B cell (primary cell): ENCODE measurements at regions not wholly inside any gene's neighbourhood (a gene's known extent, or its start where the extent isn't known, plus 50 kb on each side); places are given as distances from the start of the nearest gene placed in this dataset.

Experiments
- CTCF ChIP-seq: fragments of 200-600 bp; IDR thresholded peaks from one replicate; pipeline ENCODE4 v1.8.0; 2022; ENCODE audit warnings: antibody characterized with exemption, mild to moderate bottlenecking
- EZH2 ChIP-seq: IDR thresholded peaks from 2 replicates; pipeline ENCODE4 v1.6.1; 2012; ENCODE audit warnings: borderline replicate concordance, low read depth, mild to moderate bottlenecking, moderate library complexity, low read length; ENCODE audit not compliant: insufficient read depth, poor library complexity, severe bottlenecking

GRCh38 chr19:30862876-30863275, 486.4 kb downstream of the TSHZ3 start:
- TF ChIP-seq CTCF (no peak), EZH2 (no peak)
